ENCODE measurements at regions not wholly inside any gene's neighbourhood (a gene's known extent, or its start where the extent isn't known, plus 50 kb on each side); places are given as distances from the start of the nearest gene placed in this dataset.

GRCh38 chr5:180411948-180412347 is 58.8 kb upstream of the GFPT2 start:
- Histone ChIP-seq H3K27me3 (ENCODE audit: control insufficient read depth, insufficient read depth, low read length) (no peaks in the 10 kb centered on the region), H3K4me3 (ENCODE audit: low read depth, low read length) (no peak overlapping the region), H3K36me3 (ENCODE audit: control insufficient read depth, insufficient read depth, low read length) (no peaks in the 10 kb centered on the region)
- no peak for TF ChIP-seq CTCF (IDR thresholded peaks at IDR 0.05; ENCODE audit: insufficient read depth, low read depth, low read length)
- DNase-seq (ENCODE audit: low read depth): no peak
- POLR2A ChIA-PET: no interaction called here
- CTCF ChIA-PET: no interaction called here

GRCh38 chr5:180414176-180414575 is 61.0 kb upstream of the GFPT2 start:
- no peak overlapping the region for H3K4me3 ChIP-seq (ENCODE audit: low read depth, low read length)
- no peak for TF ChIP-seq CTCF (IDR thresholded peaks at IDR 0.05; ENCODE audit: insufficient read depth, low read depth, low read length)
- POLR2A ChIA-PET: no interaction called here
- no peak for DNase-seq (ENCODE audit: low read depth)
- H3K27me3 ChIP-seq (ENCODE audit: control insufficient read depth, insufficient read depth, low read length): no peaks in the 10 kb centered on the region
- CTCF ChIA-PET: no interaction called here
- H3K36me3 ChIP-seq (ENCODE audit: control insufficient read depth, insufficient read depth, low read length): no peaks in the 10 kb centered on the region

DNA sequence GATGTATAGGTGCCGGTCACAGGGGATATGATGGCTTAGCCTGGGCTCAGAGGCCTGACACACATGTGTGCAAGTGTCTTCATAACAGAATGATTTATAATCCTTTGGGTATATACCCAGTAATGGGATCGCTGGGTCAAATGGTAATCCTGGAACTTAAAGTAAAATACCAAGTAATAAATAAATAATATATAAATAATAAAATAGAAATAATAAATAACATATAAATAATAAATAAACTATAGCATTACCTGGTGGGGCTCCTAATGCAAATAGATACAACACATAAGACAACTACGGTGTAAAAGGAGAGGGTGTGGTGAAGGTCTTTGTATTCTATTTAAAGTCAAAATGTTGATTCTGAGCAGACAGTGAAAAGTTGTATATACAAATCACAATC is 68.5 kb upstream of the GFPT2 start:
- no peak for TF ChIP-seq CTCF (IDR thresholded peaks at IDR 0.05; ENCODE audit: insufficient read depth, low read depth, low read length)
- Histone ChIP-seq H3K4me3 (ENCODE audit: low read depth, low read length) (no peak overlapping the region), H3K27me3 (ENCODE audit: control insufficient read depth, insufficient read depth, low read length) (no peaks in the 10 kb centered on the region), H3K36me3 (ENCODE audit: control insufficient read depth, insufficient read depth, low read length) (no peaks in the 10 kb centered on the region)
- ChIA-PET POLR2A (no interaction called here), CTCF (interaction anchor here (0.9 kb wide), 1 partner anchor 12 kb away, joined by 4 read pairs; no protein-coding TSS in a partner anchor)
- DNase-seq (ENCODE audit: low read depth): no peak

- DNase-seq (ENCODE audit: low read depth): no peak
- H3K36me3 ChIP-seq (ENCODE audit: control insufficient read depth, insufficient read depth, low read length): no peaks in the 10 kb centered on the region
- ChIA-PET POLR2A (no interaction called here), CTCF (no interaction called here)
- H3K4me3 ChIP-seq (ENCODE audit: low read depth, low read length): no peak overlapping the region
- no peak for TF ChIP-seq CTCF (IDR thresholded peaks at IDR 0.05; ENCODE audit: insufficient read depth, low read depth, low read length)
- no peaks in the 10 kb centered on the region for H3K27me3 ChIP-seq (ENCODE audit: control insufficient read depth, insufficient read depth, low read length)
These were observed 70.0 kb upstream of the GFPT2 start for GRCh38 chr5:180423133-180423532.

- TF ChIP-seq CTCF (IDR thresholded peaks at IDR 0.05; ENCODE audit: insufficient read depth, low read depth, low read length): no peak
- H3K36me3 ChIP-seq (ENCODE audit: control insufficient read depth, insufficient read depth, low read length): no peaks in the 10 kb centered on the region
- POLR2A ChIA-PET: no interaction called here
- CTCF ChIA-PET: no interaction called here
- H3K27me3 ChIP-seq (ENCODE audit: control insufficient read depth, insufficient read depth, low read length): no peaks in the 10 kb centered on the region
- no peak for DNase-seq (ENCODE audit: low read depth)
- no peak overlapping the region for H3K4me3 ChIP-seq (ENCODE audit: low read depth, low read length)
These were observed 70.5 kb upstream of the GFPT2 start for GRCh38 chr5:180423598-180423997.
